ENCODE measurements at regions not wholly inside any gene's neighbourhood (a gene's known extent, or its start where the extent isn't known, plus 50 kb on each side); places are given as distances from the start of the nearest gene placed in this dataset.

GRCh38 chr6:21438237-21438985 lies 155.1 kb upstream of the SOX4 start:
- no peak for TF ChIP-seq CTCF (IDR thresholded peaks at IDR 0.05; ENCODE audit: low read depth, low read length)
- DNase-seq (ENCODE audit: extremely low read depth, low read depth) = no peak

GRCh38 chr6:21438986-21439352 lies 154.6 kb upstream of the SOX4 start:
- TF ChIP-seq CTCF (IDR thresholded peaks at IDR 0.05; ENCODE audit: low read depth, low read length) = no peak

GRCh38 chr6:21441386-21441785 lies 152.2 kb upstream of the SOX4 start:
- no peak for TF ChIP-seq CTCF (IDR thresholded peaks at IDR 0.05; ENCODE audit: low read depth, low read length)
- no peak for DNase-seq (ENCODE audit: extremely low read depth, low read depth)

More at GRCh38 chr6:21438986-21439352, 154.6 kb upstream of the SOX4 start:
- no peak for DNase-seq (ENCODE audit: extremely low read depth, low read depth)

- no peak for DNase-seq (ENCODE audit: extremely low read depth, low read depth)
- TF ChIP-seq CTCF (IDR thresholded peaks at IDR 0.05; ENCODE audit: low read depth, low read length) = no peak
Observed at GRCh38 chr6:21442874-21443273, 150.7 kb upstream of the SOX4 start.

GRCh38 chr6:21444711-21445260 lies 148.8 kb upstream of the SOX4 start:
- TF ChIP-seq CTCF (IDR thresholded peaks at IDR 0.05; ENCODE audit: low read depth, low read length) = no peak
- DNase-seq (ENCODE audit: extremely low read depth, low read depth) = no peak

GRCh38 chr6:21447987-21448386 lies 145.6 kb upstream of the SOX4 start:
- DNase-seq (ENCODE audit: extremely low read depth, low read depth) = no peak
- TF ChIP-seq CTCF (IDR thresholded peaks at IDR 0.05; ENCODE audit: low read depth, low read length) = no peak

- no peak for DNase-seq (ENCODE audit: extremely low read depth, low read depth)
- TF ChIP-seq CTCF (IDR thresholded peaks at IDR 0.05; ENCODE audit: low read depth, low read length) = no peak
Observed at GRCh38 chr6:21448485-21449109, 145.0 kb upstream of the SOX4 start.
